CD8-positive, alpha-beta memory T cell (primary cell): ENCODE measurements at regions not wholly inside any gene's neighbourhood (a gene's known extent, or its start where the extent isn't known, plus 50 kb on each side); places are given as distances from the start of the nearest gene placed in this dataset.

Experiments used
- CTCF ChIA-PET: fragments of 350-600 bp; sonication (Branson Sonifier 250); formaldehyde crosslinking; loops from one replicate; lab custom pipeline; 2021; ENCODE audit warnings: antibody characterized with exemption; lab: Charles Lee
- POLR2A ChIA-PET: fragments of 350-600 bp; sonication (Branson Sonifier 250); formaldehyde crosslinking; loops from one replicate; lab custom pipeline; 2021; ENCODE audit warnings: antibody characterized with exemption; lab: Charles Lee
- DNase-seq, 5 donors: peaks; one replicate each; pipeline versions ENCODE4 v3.0.0 to v3.0.0-alpha.2; 2020 to 2022; ENCODE audit warnings: mixed read lengths in 1 of 5
- H3K27ac ChIP-seq: one replicate; pipeline ENCODE4 v1.7.0; 2013; ENCODE audit warnings: low read depth, mild to moderate bottlenecking, low read length, moderate library complexity
- H3K27me3 ChIP-seq: 2 replicates; pipeline ENCODE4 v1.7.0; 2013; ENCODE audit warnings: low read length, mild to moderate bottlenecking; ENCODE audit not compliant: insufficient read depth, poor library complexity, severe bottlenecking
- H3K36me3 ChIP-seq: 2 replicates; pipeline ENCODE4 v1.7.0; 2013; ENCODE audit warnings: mild to moderate bottlenecking, low read length, moderate library complexity; ENCODE audit not compliant: insufficient read depth
- H3K4me1 ChIP-seq: 2 replicates; pipeline ENCODE4 v1.7.0; 2013; ENCODE audit warnings: mild to moderate bottlenecking, low read length, moderate library complexity; ENCODE audit not compliant: insufficient read depth
- H3K4me3 ChIP-seq: 2 replicates; pipeline ENCODE4 v1.7.0; 2013; ENCODE audit warnings: mild to moderate bottlenecking, low read length
- H3K9me3 ChIP-seq: 2 replicates; pipeline ENCODE4 v1.7.0; 2013; ENCODE audit warnings: mild to moderate bottlenecking, low read length
- H3K27ac Mint-ChIP-seq, 8 donors: one replicate each; pipeline ENCODE4 v1.8.0; 2020 to 2021; ENCODE audit warnings: mixed read lengths in 8 of 8, mild to moderate bottlenecking in 6 of 8, inconsistent platforms in 3 of 8, moderate library complexity in 3 of 8
- H3K27me3 Mint-ChIP-seq, 2 donors: one replicate each; pipeline ENCODE4 v1.8.0; 2020 to 2021; ENCODE audit warnings: mixed read lengths in 2 of 2, mild to moderate bottlenecking in 1 of 2, moderate library complexity in 1 of 2
- H3K36me3 Mint-ChIP-seq, 3 donors: one replicate each; pipeline ENCODE4 v1.8.0; 2020 to 2021; ENCODE audit warnings: mixed read lengths in 3 of 3, inconsistent platforms in 1 of 3, mild to moderate bottlenecking in 1 of 3
- H3K4me1 Mint-ChIP-seq, 3 donors: one replicate each; pipeline ENCODE4 v1.8.0; 2020 to 2021; ENCODE audit warnings: mixed read lengths in 3 of 3, inconsistent platforms in 1 of 3, mild to moderate bottlenecking in 1 of 3
- H3K4me3 Mint-ChIP-seq, 7 donors: one replicate each; pipeline ENCODE4 v1.8.0; 2020 to 2021; ENCODE audit warnings: mixed read lengths in 7 of 7, mild to moderate bottlenecking in 6 of 7, moderate library complexity in 4 of 7, inconsistent platforms in 2 of 7
- H3K9me3 Mint-ChIP-seq, 5 donors: one replicate each; pipeline ENCODE4 v1.8.0; 2020 to 2022; ENCODE audit warnings: mixed read lengths in 5 of 5, mild to moderate bottlenecking in 3 of 5, moderate library complexity in 2 of 5, inconsistent platforms in 1 of 5

GRCh38 chr2:181252262-181253148, 204.7 kb upstream of the ITGA4 start:
- H3K9me3 ChIP-seq, result no peaks in the 10 kb centered on the region
- Mint-ChIP-seq H3K4me3 (no peak overlapping the region), H3K27me3 (no peaks in the 10 kb centered on the region), H3K4me1 (peaks cover 18 to 67% (median 34%) of the 10 kb centered on the region in 3 donors), H3K27ac (peak overlapping the region in 4 of 8 donors; percentile 5 to 44 (median 22)), H3K9me3 (peaks cover 0 to 4% (median 0%) of the 10 kb centered on the region in 5 donors), H3K36me3 (peaks cover 20 to 45% (median 22%) of the 10 kb centered on the region in 3 donors)
- H3K36me3 ChIP-seq, result no peaks in the 10 kb centered on the region
- no peak overlapping the region for H3K4me3 ChIP-seq
- no peak overlapping the region for H3K27ac ChIP-seq
- ChIA-PET POLR2A (no interaction called here), CTCF (interaction anchor here (1.2 to 1.3 kb wide), 2 partner anchors 8 to 12 kb away, joined by 3 to 4 read pairs; no protein-coding TSS in a partner anchor)
- no peak for DNase-seq
- H3K27me3 ChIP-seq, result no peaks in the 10 kb centered on the region
- H3K4me1 ChIP-seq, result peaks cover 5% of the 10 kb centered on the region

GRCh38 chr2:181253438-181253837, 203.7 kb upstream of the ITGA4 start:
- H3K36me3 ChIP-seq, result no peaks in the 10 kb centered on the region
- CTCF ChIA-PET, result interaction anchor here (0.7 kb wide), 1 partner anchor 13 kb away, joined by 3 read pairs; no protein-coding TSS in a partner anchor
- H3K27me3 ChIP-seq, result no peaks in the 10 kb centered on the region
- no peak for DNase-seq
- Mint-ChIP-seq H3K27ac (no peak overlapping the region), H3K36me3 (peaks cover 19 to 41% (median 22%) of the 10 kb centered on the region in 3 donors), H3K4me1 (peaks cover 28 to 68% (median 36%) of the 10 kb centered on the region in 3 donors), H3K27me3 (no peaks in the 10 kb centered on the region), H3K9me3 (peaks cover 0 to 4% (median 0%) of the 10 kb centered on the region in 5 donors), H3K4me3 (peak overlapping the region in 1 of 7 donors; percentile 2)
- H3K4me1 ChIP-seq, result peaks cover 5% of the 10 kb centered on the region
- no peak overlapping the region for H3K27ac ChIP-seq
- no peaks in the 10 kb centered on the region for H3K9me3 ChIP-seq
- H3K4me3 ChIP-seq, result no peak overlapping the region
- POLR2A ChIA-PET, result no interaction called here

DNA sequence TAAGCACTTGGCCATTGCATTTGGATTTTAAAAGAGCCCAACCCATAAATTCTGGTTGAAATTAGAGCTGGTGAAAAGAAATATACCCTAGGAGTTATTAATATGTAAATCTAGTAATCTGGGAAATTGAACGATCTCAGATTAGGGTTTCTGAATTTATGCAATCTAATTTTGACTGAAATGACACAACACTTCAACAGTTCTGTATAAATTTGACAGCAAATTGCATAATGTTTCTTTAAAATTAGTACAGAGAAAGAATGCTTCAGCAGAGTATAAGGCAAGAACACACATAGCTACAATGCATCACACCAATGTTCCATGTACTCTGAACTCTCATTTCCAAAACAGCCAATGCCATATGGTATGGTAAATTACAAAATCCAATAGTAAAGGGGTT, 201.5 kb upstream of the ITGA4 start:
- H3K27me3 ChIP-seq, result no peaks in the 10 kb centered on the region
- H3K36me3 ChIP-seq, result no peaks in the 10 kb centered on the region
- H3K4me1 ChIP-seq, result peaks cover 5% of the 10 kb centered on the region
- H3K27ac ChIP-seq, result no peak overlapping the region
- Mint-ChIP-seq H3K36me3 (peaks cover 20 to 39% (median 28%) of the 10 kb centered on the region in 3 donors), H3K27ac (no peak overlapping the region), H3K9me3 (peaks cover 0 to 4% (median 0%) of the 10 kb centered on the region in 5 donors), H3K4me3 (no peak overlapping the region), H3K4me1 (peaks cover 31 to 75% (median 44%) of the 10 kb centered on the region in 3 donors), H3K27me3 (no peaks in the 10 kb centered on the region)
- ChIA-PET POLR2A (no interaction called here), CTCF (interaction anchor here (1.1 kb wide), 1 partner anchor 211 kb away, joined by 3 read pairs; no protein-coding TSS in a partner anchor)
- no peak overlapping the region for H3K4me3 ChIP-seq
- no peaks in the 10 kb centered on the region for H3K9me3 ChIP-seq
- DNase-seq, result no peak

DNA sequence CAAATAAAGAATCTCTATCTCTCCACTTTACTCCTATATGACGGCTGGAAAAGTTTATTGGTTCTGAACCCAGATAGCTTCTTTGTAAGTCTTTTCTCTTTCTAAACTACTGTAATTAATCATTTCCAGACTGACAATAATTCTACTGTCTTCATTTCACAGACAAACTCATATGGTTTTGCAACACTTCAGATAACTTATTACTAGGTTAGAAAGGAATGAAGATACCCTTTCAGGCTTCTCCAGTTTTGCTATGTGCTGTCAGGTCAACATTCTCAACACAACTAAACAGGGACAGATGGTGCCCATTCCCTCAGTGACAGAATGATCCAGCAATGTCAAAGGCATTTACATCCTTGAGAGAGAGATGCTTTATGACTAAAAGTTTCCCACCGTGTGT, 198.5 kb upstream of the ITGA4 start:
- no peak for DNase-seq
- Mint-ChIP-seq H3K27me3 (no peaks in the 10 kb centered on the region), H3K4me1 (peaks cover 31 to 78% (median 39%) of the 10 kb centered on the region in 3 donors), H3K27ac (peak overlapping the region in 1 of 8 donors; percentile 9), H3K36me3 (peaks cover 5 to 31% (median 18%) of the 10 kb centered on the region in 3 donors), H3K4me3 (no peak overlapping the region), H3K9me3 (peaks cover 0 to 4% (median 0%) of the 10 kb centered on the region in 5 donors)
- Histone ChIP-seq H3K4me1 (peaks cover 9% of the 10 kb centered on the region), H3K27me3 (no peaks in the 10 kb centered on the region), H3K9me3 (no peaks in the 10 kb centered on the region), H3K36me3 (no peaks in the 10 kb centered on the region), H3K4me3 (no peak overlapping the region), H3K27ac (no peak overlapping the region)
- CTCF ChIA-PET, result no interaction called here
- POLR2A ChIA-PET, result interaction anchor here (0.7 kb wide), 1 partner anchor 137 kb away, joined by 3 read pairs; no protein-coding TSS in a partner anchor

- Mint-ChIP-seq H3K27me3 (no peaks in the 10 kb centered on the region), H3K27ac (peak overlapping the region in 3 of 8 donors; percentile 50 to 66 (median 61)), H3K9me3 (peaks cover 0 to 3% (median 0%) of the 10 kb centered on the region in 5 donors), H3K4me1 (peaks cover 45 to 86% (median 52%) of the 10 kb centered on the region in 3 donors), H3K36me3 (peaks cover 11 to 41% (median 26%) of the 10 kb centered on the region in 3 donors), H3K4me3 (peak overlapping the region in 1 of 7 donors; percentile 49)
- Histone ChIP-seq H3K36me3 (no peaks in the 10 kb centered on the region), H3K4me3 (no peak overlapping the region), H3K4me1 (peaks cover 9% of the 10 kb centered on the region), H3K9me3 (no peaks in the 10 kb centered on the region), H3K27me3 (no peaks in the 10 kb centered on the region), H3K27ac (no peak overlapping the region)
- ChIA-PET POLR2A (no interaction called here), CTCF (no interaction called here)
- no peak for DNase-seq
These were observed 194.4 kb upstream of the ITGA4 start for GRCh38 chr2:181262782-181263181.

DNA sequence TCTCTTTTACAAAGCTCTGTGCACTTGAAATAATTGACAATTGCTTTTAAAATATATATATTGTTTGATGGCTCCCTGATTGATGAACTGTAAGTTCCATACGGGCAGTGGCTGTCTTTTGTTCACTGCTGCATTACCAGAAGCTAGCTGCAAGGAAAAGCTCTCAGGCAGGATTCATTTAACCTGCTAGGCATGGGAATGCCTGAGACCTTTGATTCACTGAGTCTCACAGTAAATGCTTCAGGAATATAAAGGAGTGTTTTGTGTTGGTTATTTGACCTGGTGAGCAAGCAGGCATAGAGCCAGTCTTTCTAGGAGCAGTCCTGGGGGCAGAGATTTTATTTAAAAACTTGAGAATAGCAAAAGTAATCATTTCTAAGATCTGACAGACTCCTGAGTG, 193.2 kb upstream of the ITGA4 start:
- Histone ChIP-seq H3K27ac (no peak overlapping the region), H3K9me3 (no peaks in the 10 kb centered on the region), H3K4me1 (peaks cover 9% of the 10 kb centered on the region), H3K4me3 (no peak overlapping the region), H3K36me3 (no peaks in the 10 kb centered on the region), H3K27me3 (no peaks in the 10 kb centered on the region)
- peaks cover 0 to 3% (median 0%) of the 10 kb centered on the region in 5 donors for H3K9me3 Mint-ChIP-seq
- H3K36me3 Mint-ChIP-seq, result peaks cover 15 to 38% (median 23%) of the 10 kb centered on the region in 3 donors
- H3K27ac Mint-ChIP-seq, result peak overlapping the region in 1 of 8 donors; percentile 2
- H3K4me1 Mint-ChIP-seq, result peaks cover 44 to 84% (median 48%) of the 10 kb centered on the region in 3 donors
- H3K4me3 Mint-ChIP-seq, result peak overlapping the region in 1 of 7 donors; percentile 27
- ChIA-PET CTCF (no interaction called here), POLR2A (no interaction called here)
- no peak for DNase-seq
- no peaks in the 10 kb centered on the region for H3K27me3 Mint-ChIP-seq

DNA sequence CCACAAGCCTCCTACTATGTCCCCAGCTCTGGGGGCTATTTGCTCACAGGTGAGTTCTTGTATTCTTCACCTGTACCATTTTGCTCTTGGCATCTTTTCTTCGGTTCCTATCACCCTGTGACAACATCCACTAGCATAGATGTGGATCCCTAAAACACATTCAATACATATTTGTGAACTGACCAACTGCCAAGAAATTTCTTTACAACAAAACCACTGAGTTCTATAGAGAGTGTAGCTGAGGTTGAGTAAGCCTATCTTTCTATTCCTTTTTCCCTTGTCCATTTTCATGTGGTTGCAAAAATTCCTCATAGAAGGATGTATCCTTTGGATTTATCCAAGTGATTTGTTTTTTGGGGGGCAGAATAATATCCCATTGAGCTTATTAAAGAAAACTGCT, 192.7 kb upstream of the ITGA4 start:
- Mint-ChIP-seq H3K36me3 (peaks cover 17 to 38% (median 26%) of the 10 kb centered on the region in 3 donors), H3K4me1 (peaks cover 43 to 87% (median 48%) of the 10 kb centered on the region in 3 donors), H3K27ac (no peak overlapping the region), H3K9me3 (peaks cover 0 to 3% (median 0%) of the 10 kb centered on the region in 5 donors), H3K4me3 (no peak overlapping the region), H3K27me3 (peaks cover 0 to 2% of the 10 kb centered on the region in 2 donors)
- no peaks in the 10 kb centered on the region for H3K36me3 ChIP-seq
- no peak overlapping the region for H3K4me3 ChIP-seq
- H3K27ac ChIP-seq, result no peak overlapping the region
- no peaks in the 10 kb centered on the region for H3K9me3 ChIP-seq
- no peak for DNase-seq
- no peaks in the 10 kb centered on the region for H3K27me3 ChIP-seq
- CTCF ChIA-PET, result no interaction called here
- POLR2A ChIA-PET, result no interaction called here
- H3K4me1 ChIP-seq, result peaks cover 9% of the 10 kb centered on the region

DNA sequence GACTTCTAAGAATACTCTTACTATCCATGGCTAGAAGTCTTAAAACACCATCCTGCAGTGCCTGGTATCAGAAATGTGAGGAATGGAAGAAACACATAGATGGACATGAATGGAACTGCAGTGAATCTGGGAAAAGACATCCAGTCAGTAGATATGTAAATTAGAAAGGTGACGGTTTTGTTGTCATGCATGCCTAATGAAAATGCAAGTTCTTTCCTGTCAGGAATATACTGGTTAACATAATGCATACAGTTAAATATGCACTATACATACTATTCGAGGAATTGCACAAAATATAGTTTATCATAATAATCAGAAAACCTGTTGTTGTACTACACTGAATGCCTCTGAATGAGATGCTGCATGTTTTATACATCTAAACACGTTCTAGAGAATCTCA, 190.6 kb upstream of the ITGA4 start:
- Mint-ChIP-seq H3K4me1 (peaks cover 47 to 93% (median 67%) of the 10 kb centered on the region in 3 donors), H3K36me3 (peaks cover 17 to 33% (median 26%) of the 10 kb centered on the region in 3 donors), H3K9me3 (peaks cover 0 to 3% (median 0%) of the 10 kb centered on the region in 5 donors), H3K4me3 (no peak overlapping the region), H3K27ac (no peak overlapping the region), H3K27me3 (peaks cover 0 to 2% of the 10 kb centered on the region in 2 donors)
- ChIA-PET CTCF (interaction anchor here (0.6 kb wide), 1 partner anchor 9 kb away, joined by 3 read pairs; no protein-coding TSS in a partner anchor), POLR2A (no interaction called here)
- DNase-seq, result no peak
- Histone ChIP-seq H3K36me3 (no peaks in the 10 kb centered on the region), H3K27ac (no peak overlapping the region), H3K9me3 (no peaks in the 10 kb centered on the region), H3K4me3 (no peak overlapping the region), H3K4me1 (peaks cover 9% of the 10 kb centered on the region), H3K27me3 (no peaks in the 10 kb centered on the region)
